DOHH2 (cell line): ENCODE measurements at regions not wholly inside any gene's neighbourhood (a gene's known extent, or its start where the extent isn't known, plus 50 kb on each side); places are given as distances from the start of the nearest gene placed in this dataset.

Source experiments
- EZH2phosphoT487 ChIP-seq: fragments of 200-600 bp; sonication (generic); IDR thresholded peaks from 2 replicates; pipeline ENCODE4 v1.6.1; 2017; ENCODE audit warnings: borderline replicate concordance, mild to moderate bottlenecking, antibody characterized with exemption, low read length, moderate library complexity, mixed read lengths
- TF ChIP-seq, protein P1 (sequence below): fragments of 200-600 bp; sonication (generic); IDR thresholded peaks from one replicate; pipeline ENCODE4 v1.5.1; 2014; ENCODE audit warnings: antibody characterized with exemption, mild to moderate bottlenecking, low read depth, low read length; ENCODE audit not compliant: poor library complexity, severe bottlenecking

DNA sequence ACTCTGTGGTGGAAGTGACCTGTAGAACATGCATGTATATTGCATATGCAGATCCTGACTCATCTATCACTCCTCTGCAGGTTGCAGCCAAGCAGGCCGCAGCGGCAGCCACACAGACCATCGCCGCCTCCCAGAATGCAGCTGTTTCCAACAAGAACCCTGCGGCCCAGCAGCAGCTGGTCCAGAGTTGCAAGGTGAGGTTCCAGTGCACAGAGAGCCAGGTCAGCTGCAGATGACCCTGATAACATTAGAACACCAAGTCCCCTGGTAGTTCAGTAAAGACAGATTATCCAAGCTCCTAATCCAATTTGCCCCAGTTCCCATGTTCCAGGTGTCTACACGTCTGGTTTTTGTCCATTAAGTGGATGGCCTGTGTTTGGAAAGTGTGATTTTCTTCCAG is 325.1 kb upstream of the TPM1 start:
- TF ChIP-seq, protein P1, sequence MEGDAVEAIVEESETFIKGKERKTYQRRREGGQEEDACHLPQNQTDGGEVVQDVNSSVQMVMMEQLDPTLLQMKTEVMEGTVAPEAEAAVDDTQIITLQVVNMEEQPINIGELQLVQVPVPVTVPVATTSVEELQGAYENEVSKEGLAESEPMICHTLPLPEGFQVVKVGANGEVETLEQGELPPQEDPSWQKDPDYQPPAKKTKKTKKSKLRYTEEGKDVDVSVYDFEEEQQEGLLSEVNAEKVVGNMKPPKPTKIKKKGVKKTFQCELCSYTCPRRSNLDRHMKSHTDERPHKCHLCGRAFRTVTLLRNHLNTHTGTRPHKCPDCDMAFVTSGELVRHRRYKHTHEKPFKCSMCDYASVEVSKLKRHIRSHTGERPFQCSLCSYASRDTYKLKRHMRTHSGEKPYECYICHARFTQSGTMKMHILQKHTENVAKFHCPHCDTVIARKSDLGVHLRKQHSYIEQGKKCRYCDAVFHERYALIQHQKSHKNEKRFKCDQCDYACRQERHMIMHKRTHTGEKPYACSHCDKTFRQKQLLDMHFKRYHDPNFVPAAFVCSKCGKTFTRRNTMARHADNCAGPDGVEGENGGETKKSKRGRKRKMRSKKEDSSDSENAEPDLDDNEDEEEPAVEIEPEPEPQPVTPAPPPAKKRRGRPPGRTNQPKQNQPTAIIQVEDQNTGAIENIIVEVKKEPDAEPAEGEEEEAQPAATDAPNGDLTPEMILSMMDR, result no peak
- no peak for TF ChIP-seq EZH2phosphoT487
